Stomach (tissue), 8 donors: ENCODE measurements at regions not wholly inside any gene's neighbourhood (a gene's known extent, or its start where the extent isn't known, plus 50 kb on each side); places are given as distances from the start of the nearest gene placed in this dataset.

Experiments
- DNase-seq, 2 donors: peaks; one replicate each; pipeline versions ENCODE4 v3.0.0 to v3.0.0-alpha.2; 2013 to 2019
- H3K27ac ChIP-seq, 5 donors: fragments of 200-600 bp in 4 of 5; sonication (generic) in 4 of 5; one replicate each; pipeline ENCODE4 v1.5.1; 2013 to 2019; ENCODE audit warnings: mild to moderate bottlenecking in 1 of 5, moderate library complexity in 1 of 5
- H3K27me3 ChIP-seq, 3 donors: fragments of 200-600 bp; sonication (generic); one replicate each; pipeline ENCODE4 v1.5.1; 2017 to 2019; ENCODE audit warnings: mixed run types in 1 of 3
- H3K36me3 ChIP-seq, 4 donors: fragments of 200-600 bp; sonication (generic); 1 replicate in 3 of 4; 2 replicates in 1 of 4; pipeline ENCODE4 v1.5.1; 2016 to 2019
- H3K4me1 ChIP-seq, 4 donors: fragments of 200-600 bp; sonication (generic); one replicate each; pipeline ENCODE4 v1.5.1; 2016 to 2019
- H3K4me3 ChIP-seq, 4 donors: fragments of 200-600 bp; sonication (generic) in 3 of 4; one replicate each; pipeline ENCODE4 v1.5.1; 2016 to 2019; ENCODE audit warnings: mild to moderate bottlenecking in 1 of 4
- H3K9me3 ChIP-seq, 4 donors: fragments of 200-600 bp; sonication (generic); one replicate each; pipeline ENCODE4 v1.5.1; 2016 to 2019
- EP300 ChIP-seq: sonication (generic); formaldehyde crosslinking; IDR thresholded peaks from one replicate; pipeline ENCODE4 v1.6.1; 2017; ENCODE audit warnings: antibody characterized with exemption
- POLR2A ChIP-seq, 4 donors: fragments of 450-650 bp; IDR thresholded peaks; one replicate each; pipeline ENCODE4 v1.6.1; 2016; ENCODE audit warnings: antibody characterized with exemption in 4 of 4, control low read depth in 2 of 4, mild to moderate bottlenecking in 1 of 4, moderate library complexity in 1 of 4
- POLR2AphosphoS5 ChIP-seq, 3 donors: sonication (generic); formaldehyde crosslinking; IDR thresholded peaks; one replicate each; pipeline ENCODE4 v1.6.1; 2016; ENCODE audit warnings: antibody characterized with exemption in 3 of 3
- WGBS, 5 donors: extraction: QIAGEN DNeasy Blood & Tissue Kit in 3 of 5; methylation state at CpG; one replicate each; pipeline versions ENCODE4 v1.1.5 to v1.1.7; 2013 to 2018; 5-methylcytosine and 5-hydroxymethylcytosine counted together
- intact Hi-C: fragments of 100-400 bp; cut with DNase I; formaldehyde crosslinking; loops from one replicate; pipeline ENCODE4 v1.15.1; 2023; ENCODE audit warnings: low total_unique reads
- TF ChIP-seq, protein P1 (sequence below), 7 experiments: fragments of 450-650 bp in 4 of 7; fragments of 200-600 bp in 3 of 7; sonication (generic) in 3 of 7; IDR thresholded peaks; one replicate each; pipeline ENCODE4 v1.5.1; 2016 to 2019; ENCODE audit warnings: antibody characterized with exemption in 7 of 7, control low read depth in 2 of 7, mild to moderate bottlenecking in 1 of 7
- donor health status: healthy with polysubstance abuse.
- donor health status: Bipolar disorder and iron deficiency.
- donor health status: healthy.

DNA sequence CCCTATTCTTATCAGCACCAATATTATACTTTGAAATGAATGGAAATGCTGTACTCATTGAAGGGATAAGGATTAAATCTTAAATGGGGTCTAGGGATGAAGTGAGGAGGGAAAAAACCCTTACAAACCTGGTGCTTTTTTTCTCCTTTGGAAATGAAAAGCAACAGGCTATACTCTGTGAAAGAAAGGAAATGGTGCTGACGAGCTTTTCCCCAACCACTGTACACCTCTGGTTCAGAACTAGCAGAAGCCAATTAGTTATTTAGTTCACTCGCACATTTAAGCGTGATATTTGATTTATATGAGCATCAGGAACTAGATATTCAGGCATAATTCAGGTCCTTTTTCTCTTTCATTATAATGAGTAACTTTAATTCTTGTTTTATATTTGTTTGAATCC is 74.5 kb upstream of the S1PR1 start:
- WGBS, 5 donors: 76 to 82% (median 80%) methylated on average over 3 of the region's 3 CpGs
- TF ChIP-seq POLR2A (IDR thresholded peaks at IDR 0.05) (no peak), POLR2AphosphoS5 (IDR thresholded peaks at IDR 0.05) (no peak), EP300 (no peak)
- TF ChIP-seq, protein P1, sequence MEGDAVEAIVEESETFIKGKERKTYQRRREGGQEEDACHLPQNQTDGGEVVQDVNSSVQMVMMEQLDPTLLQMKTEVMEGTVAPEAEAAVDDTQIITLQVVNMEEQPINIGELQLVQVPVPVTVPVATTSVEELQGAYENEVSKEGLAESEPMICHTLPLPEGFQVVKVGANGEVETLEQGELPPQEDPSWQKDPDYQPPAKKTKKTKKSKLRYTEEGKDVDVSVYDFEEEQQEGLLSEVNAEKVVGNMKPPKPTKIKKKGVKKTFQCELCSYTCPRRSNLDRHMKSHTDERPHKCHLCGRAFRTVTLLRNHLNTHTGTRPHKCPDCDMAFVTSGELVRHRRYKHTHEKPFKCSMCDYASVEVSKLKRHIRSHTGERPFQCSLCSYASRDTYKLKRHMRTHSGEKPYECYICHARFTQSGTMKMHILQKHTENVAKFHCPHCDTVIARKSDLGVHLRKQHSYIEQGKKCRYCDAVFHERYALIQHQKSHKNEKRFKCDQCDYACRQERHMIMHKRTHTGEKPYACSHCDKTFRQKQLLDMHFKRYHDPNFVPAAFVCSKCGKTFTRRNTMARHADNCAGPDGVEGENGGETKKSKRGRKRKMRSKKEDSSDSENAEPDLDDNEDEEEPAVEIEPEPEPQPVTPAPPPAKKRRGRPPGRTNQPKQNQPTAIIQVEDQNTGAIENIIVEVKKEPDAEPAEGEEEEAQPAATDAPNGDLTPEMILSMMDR (IDR thresholded peaks at IDR 0.05): no peak
- peak overlapping the region in 3 of 5 donors; percentile 4 to 43 (median 6) for H3K27ac ChIP-seq
- no peak overlapping the region for H3K4me3 ChIP-seq
- no peak for DNase-seq
- H3K36me3 ChIP-seq: no peaks in the 10 kb centered on the region
- H3K9me3 ChIP-seq: no peaks in the 10 kb centered on the region
- no peaks in the 10 kb centered on the region for H3K4me1 ChIP-seq
- intact Hi-C loops: no loop called here
- no peaks in the 10 kb centered on the region for H3K27me3 ChIP-seq

DNA sequence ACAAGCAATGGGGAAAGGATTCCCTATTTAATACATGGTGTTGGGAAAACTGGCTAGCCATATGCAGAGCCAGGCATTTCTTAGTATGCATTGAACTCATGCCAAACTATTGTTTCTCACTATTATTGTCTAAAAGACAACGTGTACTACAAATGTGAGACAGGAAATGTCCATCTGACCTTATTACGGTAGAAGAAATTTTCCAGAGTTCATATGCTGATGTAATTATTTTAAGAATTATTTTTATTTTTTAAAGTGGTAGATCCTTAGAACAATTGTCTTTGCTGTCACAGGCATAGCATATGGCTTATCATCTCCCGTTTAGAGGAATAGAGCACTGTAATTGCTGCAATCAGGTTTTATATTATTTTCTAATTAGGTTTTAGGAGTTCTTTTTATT is 75.2 kb upstream of the S1PR1 start:
- no peak overlapping the region for H3K4me3 ChIP-seq
- H3K27me3 ChIP-seq: no peaks in the 10 kb centered on the region
- intact Hi-C loops: no loop called here
- 56 to 72% (median 69%) methylated on average over 3 of the region's 3 CpGs for WGBS, 5 donors
- H3K4me1 ChIP-seq: no peaks in the 10 kb centered on the region
- no peaks in the 10 kb centered on the region for H3K9me3 ChIP-seq
- no peaks in the 10 kb centered on the region for H3K36me3 ChIP-seq
- peak in 1 of 2 donors; percentile 21 for DNase-seq
- peak overlapping the region in 2 of 5 donors; percentile 11 to 43 for H3K27ac ChIP-seq
- TF ChIP-seq POLR2AphosphoS5 (IDR thresholded peaks at IDR 0.05) (no peak), POLR2A (IDR thresholded peaks at IDR 0.05) (no peak), EP300 (no peak)
- TF ChIP-seq, protein P1 (IDR thresholded peaks at IDR 0.05): no peak

DNA sequence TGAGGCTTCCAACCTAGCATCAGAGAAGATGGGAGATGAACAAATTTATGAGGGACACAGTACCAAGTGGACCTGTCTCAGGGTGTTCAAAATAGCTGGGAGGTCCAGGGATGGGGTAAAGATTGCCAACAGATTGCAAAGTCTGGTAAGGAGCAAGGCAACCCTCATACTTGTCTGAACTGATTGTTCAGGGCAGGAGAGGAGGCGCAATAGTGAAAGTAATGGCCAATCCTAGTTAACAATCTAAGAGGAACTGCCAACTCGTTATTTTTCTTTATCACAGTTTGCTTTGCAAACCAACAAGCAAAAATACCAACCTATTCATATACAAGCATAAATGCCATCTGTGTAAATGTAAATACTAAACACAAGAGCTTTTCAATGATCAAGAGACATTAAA is 78.4 kb upstream of the S1PR1 start:
- no peaks in the 10 kb centered on the region for H3K4me1 ChIP-seq
- H3K9me3 ChIP-seq: no peaks in the 10 kb centered on the region
- DNase-seq: no peak
- intact Hi-C loops: no loop called here
- H3K27me3 ChIP-seq: no peaks in the 10 kb centered on the region
- no peak overlapping the region for H3K4me3 ChIP-seq
- 60 to 81% (median 71%) methylated on average over 2 of the region's 2 CpGs for WGBS, 5 donors
- H3K36me3 ChIP-seq: no peaks in the 10 kb centered on the region
- no peak overlapping the region for H3K27ac ChIP-seq
- TF ChIP-seq, protein P1 (IDR thresholded peaks at IDR 0.05): no peak
- TF ChIP-seq POLR2AphosphoS5 (IDR thresholded peaks at IDR 0.05) (no peak), POLR2A (IDR thresholded peaks at IDR 0.05) (no peak), EP300 (no peak)

DNA sequence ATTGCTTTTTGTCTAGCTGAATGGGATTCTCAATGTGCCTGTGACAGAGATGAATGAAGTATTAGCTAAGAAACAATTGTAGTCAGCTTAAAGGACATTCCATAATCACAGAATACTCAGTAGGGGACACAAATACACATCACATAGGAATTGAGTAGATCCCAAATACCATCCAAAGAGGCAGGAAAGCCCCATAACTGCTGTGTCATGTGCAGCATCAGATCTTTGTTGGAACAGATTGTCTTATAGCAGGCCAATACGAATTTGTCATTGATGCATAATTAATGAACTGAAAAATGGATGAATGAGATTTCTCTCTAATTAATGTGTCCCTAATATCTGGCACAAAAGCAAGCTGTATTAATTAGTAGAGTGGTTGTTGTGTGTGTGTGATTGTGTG is 82.3 kb upstream of the S1PR1 start:
- no peaks in the 10 kb centered on the region for H3K4me1 ChIP-seq
- H3K27me3 ChIP-seq: no peaks in the 10 kb centered on the region
- no peak for DNase-seq
- H3K4me3 ChIP-seq: no peak overlapping the region
- H3K9me3 ChIP-seq: no peaks in the 10 kb centered on the region
- no peak overlapping the region for H3K27ac ChIP-seq
- intact Hi-C loops: no loop called here
- TF ChIP-seq EP300 (no peak), POLR2A (IDR thresholded peaks at IDR 0.05) (no peak), POLR2AphosphoS5 (IDR thresholded peaks at IDR 0.05) (no peak)
- TF ChIP-seq, protein P1 (IDR thresholded peaks at IDR 0.05): no peak
- H3K36me3 ChIP-seq: no peaks in the 10 kb centered on the region
- WGBS, 5 donors: 83 to 94% (median 85%) methylated on average over 1 of the region's 1 CpG
